Anterior cingulate cortex (tissue), 58 donors: ENCODE measurements at regions not wholly inside any gene's neighbourhood (a gene's known extent, or its start where the extent isn't known, plus 50 kb on each side); places are given as distances from the start of the nearest gene placed in this dataset.

Experiments used
- DNase-seq, 58 donors: peaks; one replicate each; lab custom pipeline; 2025; lab: John Stamatoyannopoulos, UW

- DNase-seq: no peak
These were observed 141.8 kb upstream of the RASSF8 start for GRCh38 chr12:25816637-25817036.

- DNase-seq: no peak
These were observed 141.3 kb upstream of the RASSF8 start for GRCh38 chr12:25817166-25817565.

- DNase-seq: no peak
These were observed 139.7 kb upstream of the RASSF8 start for GRCh38 chr12:25818596-25819390.

GRCh38 chr12:25819691-25820090 lies 138.8 kb upstream of the RASSF8 start:
- DNase-seq: no peak

GRCh38 chr12:25822281-25822680 lies 136.2 kb upstream of the RASSF8 start:
- no peak for DNase-seq

GRCh38 chr12:25824734-25825133 lies 133.7 kb upstream of the RASSF8 start:
- DNase-seq: peak in 1 of 58 donors; percentile 1

GRCh38 chr12:25825446-25825845 lies 133.0 kb upstream of the RASSF8 start:
- DNase-seq: no peak

- no peak for DNase-seq
These were observed 131.3 kb upstream of the RASSF8 start for GRCh38 chr12:25827141-25827540.

GRCh38 chr12:25827747-25828146 lies 130.7 kb upstream of the RASSF8 start:
- no peak for DNase-seq

GRCh38 chr12:25828188-25828587 lies 130.3 kb upstream of the RASSF8 start:
- DNase-seq: no peak

GRCh38 chr12:25829192-25829591 lies 129.3 kb upstream of the RASSF8 start:
- no peak for DNase-seq

GRCh38 chr12:25830456-25830855 lies 128.0 kb upstream of the RASSF8 start:
- DNase-seq: no peak

GRCh38 chr12:25833657-25834056 lies 124.8 kb upstream of the RASSF8 start:
- no peak for DNase-seq

- DNase-seq: no peak
These were observed 123.1 kb upstream of the RASSF8 start for GRCh38 chr12:25835385-25835784.

GRCh38 chr12:25838007-25838406 lies 120.5 kb upstream of the RASSF8 start:
- DNase-seq: no peak

GRCh38 chr12:25839470-25839869 lies 119.0 kb upstream of the RASSF8 start:
- DNase-seq: no peak

- no peak for DNase-seq
These were observed 117.6 kb upstream of the RASSF8 start for GRCh38 chr12:25840678-25841465.

- no peak for DNase-seq
These were observed 116.2 kb upstream of the RASSF8 start for GRCh38 chr12:25842254-25842653.

- DNase-seq: no peak
These were observed 114.5 kb upstream of the RASSF8 start for GRCh38 chr12:25843976-25844375.

GRCh38 chr12:25845415-25845814 lies 113.1 kb upstream of the RASSF8 start:
- DNase-seq: no peak

- DNase-seq: no peak
These were observed 105.7 kb upstream of the RASSF8 start for GRCh38 chr12:25852792-25853191.
